HG03520 (cell line): ENCODE measurements at regions not wholly inside any gene's neighbourhood (a gene's known extent, or its start where the extent isn't known, plus 50 kb on each side); places are given as distances from the start of the nearest gene placed in this dataset.
"Not testable (repeated sequence)": the region's sequence is repeated elsewhere in the genome, so short reads cannot be mapped to it uniquely, and the experiment has no call there.

Experiments
- ATAC-seq: cut with Tn5 transposase; IDR thresholded peaks from one replicate; pipeline ENCODE4 v1.9.1; 2021; ENCODE audit warnings: mild to moderate bottlenecking, moderate library complexity; ENCODE audit not compliant: unreplicated experiment

DNA sequence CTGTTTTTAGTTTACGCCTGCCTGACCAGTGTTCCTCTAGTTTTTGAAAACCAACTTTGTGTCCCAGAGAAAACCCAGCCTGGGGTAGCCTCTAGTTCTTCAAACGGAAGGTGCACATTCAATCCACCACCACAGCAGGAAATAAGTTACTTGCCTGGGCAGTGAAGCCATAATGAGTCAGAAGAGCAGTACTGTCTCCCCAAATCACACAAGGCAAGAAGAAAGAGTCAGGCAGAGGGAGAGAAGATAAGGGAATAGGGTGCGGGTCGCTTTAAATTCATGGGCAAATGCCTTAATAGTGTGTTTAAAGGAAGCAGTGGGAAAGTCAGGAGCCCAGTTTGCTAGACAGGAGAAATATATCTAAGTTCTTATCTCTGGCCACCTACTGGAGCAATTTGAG, 333.8 kb upstream of the GRIA3 start:
- ATAC-seq = no peak

DNA sequence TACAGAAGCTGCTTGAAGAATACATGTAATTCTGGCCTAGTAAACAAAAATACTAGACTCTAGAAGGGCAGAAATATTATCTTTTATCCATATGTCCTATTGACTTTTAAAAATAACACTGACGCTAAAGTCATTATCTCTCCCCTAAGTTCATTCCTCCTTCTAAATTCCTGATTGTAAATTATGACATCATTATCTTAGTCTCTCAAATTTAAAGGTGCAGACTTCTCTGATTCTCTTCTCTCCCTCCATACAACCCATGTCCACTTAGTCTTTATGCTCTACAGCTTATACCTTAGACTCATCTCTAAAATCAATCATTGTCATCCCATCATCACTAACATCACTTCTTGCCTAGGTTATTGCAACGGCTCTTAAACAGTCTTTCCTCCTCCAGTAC, 327.9 kb upstream of the GRIA3 start:
- ATAC-seq = no peak

DNA sequence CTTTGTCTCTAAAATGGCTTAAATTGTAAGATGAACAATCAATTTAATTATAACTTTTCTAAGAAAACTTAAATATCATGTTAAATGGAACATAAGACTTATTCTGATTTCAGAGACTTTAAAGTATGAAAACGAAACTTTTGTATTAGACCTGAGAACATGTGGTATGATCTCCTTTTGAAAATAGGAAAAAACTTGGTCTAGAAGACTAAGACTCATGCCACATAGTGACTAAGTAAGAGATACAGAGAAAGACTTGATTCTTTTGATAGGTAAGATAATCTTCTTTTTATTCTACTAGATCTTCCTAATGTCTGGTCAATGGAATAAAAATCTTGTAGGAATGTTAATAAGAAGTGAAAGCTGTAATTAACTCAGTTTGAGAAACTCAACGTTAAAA, 326.3 kb upstream of the GRIA3 start:
- no peak for ATAC-seq

DNA sequence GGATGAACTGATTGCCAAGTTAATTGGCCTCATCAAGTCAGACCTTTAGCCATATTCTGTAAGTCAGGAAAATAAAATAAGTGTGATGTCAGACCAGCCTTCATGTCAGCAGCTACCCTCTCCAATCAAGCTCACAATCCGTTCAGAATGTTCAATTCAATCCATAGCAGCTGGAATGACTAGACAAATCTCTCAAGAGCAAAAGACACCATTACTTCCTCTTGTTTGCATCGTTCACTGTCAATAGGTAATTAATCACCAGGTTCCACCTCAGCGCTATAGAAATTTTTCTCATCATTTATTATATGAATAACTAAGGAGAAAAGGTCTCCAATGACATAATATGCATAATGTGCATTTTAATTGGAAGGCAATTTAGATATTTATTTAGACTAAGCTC, 321.0 kb upstream of the GRIA3 start:
- no peak for ATAC-seq

DNA sequence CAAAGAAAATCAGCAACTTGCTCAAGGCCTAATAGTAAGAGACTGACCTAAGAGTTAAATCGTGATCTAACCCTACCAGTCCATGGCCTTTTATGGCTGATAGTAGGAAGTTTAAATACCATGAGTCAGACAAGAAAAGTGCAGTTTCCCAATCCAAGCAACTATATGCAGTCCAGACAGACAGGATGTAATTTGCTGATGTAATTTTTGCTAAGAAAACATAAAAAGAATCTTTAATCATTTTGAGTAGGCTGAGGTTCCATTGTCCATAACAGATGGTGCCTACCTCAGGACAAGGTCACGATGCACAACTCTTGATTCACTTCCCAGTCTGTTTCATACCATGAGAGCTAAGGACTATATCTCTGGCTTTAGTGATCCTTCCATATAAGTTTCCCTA, 317.5 kb upstream of the GRIA3 start:
- no peak for ATAC-seq

DNA sequence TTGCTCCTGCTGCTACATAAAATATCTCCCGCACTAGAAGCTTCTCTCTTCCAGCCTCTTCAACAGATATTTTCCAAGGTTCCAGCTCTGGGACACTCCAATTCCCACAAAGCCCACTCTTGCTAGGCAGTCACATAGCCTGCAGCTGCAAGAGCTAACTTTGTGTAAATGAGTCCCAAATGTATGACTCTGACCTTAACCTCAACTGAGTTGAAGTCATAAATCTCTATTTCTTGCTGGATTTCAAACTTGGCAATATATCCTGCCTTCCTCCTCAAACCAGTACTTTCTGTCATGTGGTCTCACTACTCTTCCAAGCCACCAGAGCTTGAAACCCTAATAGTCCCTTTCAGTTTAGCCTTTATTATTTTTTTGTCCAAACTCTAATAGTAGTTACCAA, 315.4 kb upstream of the GRIA3 start:
- no peak for ATAC-seq

DNA sequence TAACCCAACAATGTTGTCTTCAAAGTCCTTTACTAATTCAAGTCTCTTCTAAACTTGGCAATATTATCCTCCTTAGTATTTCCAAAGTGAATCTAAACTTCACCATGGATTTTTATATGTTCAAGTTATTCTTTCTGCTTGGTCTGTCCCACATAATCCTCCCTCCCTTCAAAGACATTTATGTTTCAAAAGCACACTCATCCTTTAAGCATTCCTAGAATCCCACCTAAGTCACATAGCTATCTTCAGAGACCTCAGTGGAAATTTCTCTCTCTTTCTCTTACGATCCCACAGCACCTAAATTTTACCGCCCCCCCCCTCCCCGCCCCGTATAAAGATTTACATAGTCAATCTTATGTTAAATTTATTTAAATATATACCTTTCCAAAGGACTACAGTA, 314.9 kb upstream of the GRIA3 start:
- no peak for ATAC-seq

DNA sequence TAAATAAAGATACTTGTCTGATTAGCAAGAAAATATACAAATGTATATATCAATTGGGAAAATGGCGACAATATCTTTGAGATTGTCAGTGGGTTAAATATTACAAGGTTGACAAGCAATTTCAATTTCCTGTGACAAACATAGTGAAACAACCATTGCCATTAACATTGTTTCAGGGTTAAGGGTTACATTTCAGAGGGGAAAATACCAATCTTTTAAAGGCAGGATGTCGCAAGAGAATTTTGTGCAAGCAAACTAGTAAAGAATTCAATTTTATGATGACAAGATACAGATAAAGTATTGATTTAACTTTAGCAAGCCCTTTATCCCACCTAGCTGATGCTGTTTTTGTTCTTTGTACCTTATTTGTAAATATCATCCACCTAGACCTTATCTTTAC, 305.8 kb upstream of the GRIA3 start:
- no peak for ATAC-seq

DNA sequence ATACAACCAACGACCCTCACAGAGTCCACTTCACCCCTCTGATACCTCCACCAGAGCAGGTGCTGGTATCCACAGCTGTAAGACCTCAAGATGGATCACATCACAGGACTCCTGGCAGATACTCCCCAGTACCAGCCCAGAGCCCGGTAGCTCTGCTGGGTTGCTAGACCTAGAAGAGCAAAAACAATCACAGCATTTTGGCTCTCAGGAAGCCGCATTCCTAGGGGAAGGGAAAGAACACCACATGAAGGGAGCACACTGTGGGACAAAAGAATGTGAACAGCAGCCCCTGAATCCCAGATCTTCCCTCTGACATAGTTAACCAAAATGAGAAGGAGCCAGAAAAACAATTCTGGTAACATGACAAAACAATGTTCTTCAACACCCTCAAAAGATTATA, 303.1 kb upstream of the GRIA3 start:
- no peak for ATAC-seq

DNA sequence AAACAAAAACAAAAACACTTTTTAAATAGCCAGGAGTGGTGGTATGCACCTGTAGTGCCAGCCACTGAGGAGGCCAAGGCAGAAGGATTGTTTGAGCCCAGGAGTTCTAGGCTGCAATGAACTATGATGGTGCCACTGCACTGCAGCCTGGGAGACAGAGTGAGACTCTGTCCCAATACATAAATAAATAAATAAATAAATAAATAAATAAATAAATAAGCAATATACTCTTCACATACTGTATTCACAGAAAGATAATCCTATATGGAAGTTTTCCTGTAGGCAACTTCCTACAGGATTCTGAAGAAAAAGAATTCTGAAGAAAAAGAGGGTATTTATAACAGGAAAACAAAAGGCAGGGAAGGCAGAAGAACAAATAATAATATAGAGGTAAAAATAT, 293.3 kb upstream of the GRIA3 start:
- no peak for ATAC-seq

DNA sequence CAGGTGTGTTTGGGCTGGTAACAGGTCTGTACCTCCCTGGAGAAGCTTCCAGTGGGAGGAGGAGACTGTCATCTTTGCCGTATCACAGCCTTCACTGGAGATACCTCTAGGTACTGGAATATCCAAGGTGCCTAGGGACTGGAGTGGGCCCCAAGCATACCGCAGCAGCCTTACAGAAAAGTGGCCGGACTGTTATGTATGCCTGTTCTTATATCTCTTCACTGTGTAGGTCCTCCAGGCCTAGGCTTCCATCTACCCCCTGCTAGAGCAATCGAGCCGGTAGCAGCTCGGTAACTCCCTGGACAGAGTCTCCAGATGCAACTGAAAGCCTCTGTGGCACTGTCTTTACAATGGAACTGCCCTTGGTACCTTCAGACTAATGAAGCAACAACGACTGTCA, 277.4 kb upstream of the GRIA3 start:
- ATAC-seq = no peak

DNA sequence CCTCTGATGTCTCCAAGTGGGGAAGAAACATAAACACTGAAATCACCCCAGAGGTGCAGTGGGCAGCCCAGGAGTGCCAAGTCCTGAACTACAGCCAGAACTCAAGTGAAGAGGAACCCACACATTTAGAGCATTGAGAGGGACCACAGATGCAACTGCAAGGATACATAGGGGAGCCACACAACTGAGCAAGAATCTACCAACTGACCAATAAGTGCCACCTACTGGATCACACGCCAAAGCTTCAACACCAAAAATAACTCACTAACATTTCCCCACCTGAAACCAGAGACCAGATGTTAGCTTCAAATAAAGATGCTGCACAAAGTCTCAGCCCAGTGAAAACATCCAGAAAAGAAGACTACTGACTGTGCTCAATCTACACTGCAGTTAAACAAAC, 276.7 kb upstream of the GRIA3 start:
- ATAC-seq = no peak

DNA sequence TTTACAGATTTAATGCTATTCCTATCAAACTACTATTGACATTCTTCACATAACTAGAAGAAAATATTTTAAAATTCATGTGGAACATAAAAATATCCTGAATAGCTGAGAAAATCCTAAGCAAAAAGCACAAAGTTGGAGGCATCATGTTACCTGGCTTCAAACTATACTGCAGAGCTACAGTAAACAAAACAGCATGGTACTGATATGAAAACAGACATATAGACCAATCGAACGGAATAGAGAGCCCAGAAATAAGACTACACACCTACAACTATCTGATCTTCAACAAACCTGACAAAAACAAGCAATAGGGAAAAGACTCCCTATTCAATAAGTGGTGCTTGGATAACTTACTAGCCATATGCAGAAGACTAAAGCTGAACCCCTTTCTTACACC, 273.4 kb upstream of the GRIA3 start:
- ATAC-seq = no peak

DNA sequence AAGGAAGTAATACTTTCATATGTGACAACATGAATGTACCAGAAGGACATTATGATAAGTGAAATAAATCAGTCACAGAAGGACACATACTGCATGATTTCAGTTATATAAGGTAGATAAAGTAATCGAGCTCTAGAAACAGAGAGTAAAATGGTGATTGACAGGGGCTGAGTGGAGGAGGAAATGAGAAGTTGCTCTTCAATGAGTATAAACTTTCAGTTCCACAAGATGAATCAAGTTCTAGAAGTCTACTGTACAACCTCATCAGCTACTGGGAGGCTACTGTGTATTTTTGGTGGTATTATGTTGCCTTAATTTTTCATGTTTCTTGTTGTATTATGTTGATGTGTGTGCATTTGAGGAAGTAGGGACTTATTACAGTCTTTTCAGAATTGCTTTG, 270.9 kb upstream of the GRIA3 start:
- ATAC-seq = no peak

DNA sequence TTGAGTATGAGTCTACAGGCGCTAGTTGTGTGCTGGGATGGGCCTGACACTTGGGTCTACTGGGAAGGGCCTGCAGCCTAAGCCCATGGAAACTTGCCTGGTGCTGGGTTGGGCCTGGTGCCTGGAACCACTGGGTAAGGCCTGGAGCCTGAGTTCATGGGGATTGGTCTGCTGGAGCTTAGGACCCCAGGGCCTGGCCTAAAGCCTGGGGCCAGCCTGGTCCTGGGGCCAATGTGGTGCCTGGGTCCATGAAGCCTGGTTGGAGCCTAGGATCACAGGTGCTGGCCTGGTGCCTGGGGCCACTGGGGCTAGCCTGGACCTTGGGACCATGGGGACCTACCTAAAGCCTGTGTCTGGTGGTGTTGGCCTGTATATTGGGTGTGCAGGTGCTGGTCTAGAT, 270.3 kb upstream of the GRIA3 start:
- no peak for ATAC-seq

DNA sequence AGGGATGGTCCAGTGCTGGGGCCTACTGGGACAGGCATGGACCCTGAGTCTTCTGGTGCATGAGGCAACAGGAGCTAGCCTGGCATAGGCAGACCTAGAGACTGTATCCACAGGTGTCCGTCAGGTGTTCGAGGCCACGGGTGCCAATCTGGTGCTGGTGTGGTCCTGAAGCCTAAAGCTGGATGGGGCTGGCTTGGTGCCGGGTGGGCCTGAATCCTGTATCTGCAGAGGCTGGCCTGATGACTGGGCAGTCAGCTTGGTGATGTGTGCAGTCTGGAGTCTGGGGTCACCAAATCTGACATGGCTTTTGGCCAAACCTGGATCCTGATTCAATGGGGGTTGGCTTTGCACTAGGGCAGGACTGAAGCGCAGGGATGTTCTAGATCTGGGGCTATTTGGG, 269.8 kb upstream of the GRIA3 start:
- ATAC-seq = no peak

DNA sequence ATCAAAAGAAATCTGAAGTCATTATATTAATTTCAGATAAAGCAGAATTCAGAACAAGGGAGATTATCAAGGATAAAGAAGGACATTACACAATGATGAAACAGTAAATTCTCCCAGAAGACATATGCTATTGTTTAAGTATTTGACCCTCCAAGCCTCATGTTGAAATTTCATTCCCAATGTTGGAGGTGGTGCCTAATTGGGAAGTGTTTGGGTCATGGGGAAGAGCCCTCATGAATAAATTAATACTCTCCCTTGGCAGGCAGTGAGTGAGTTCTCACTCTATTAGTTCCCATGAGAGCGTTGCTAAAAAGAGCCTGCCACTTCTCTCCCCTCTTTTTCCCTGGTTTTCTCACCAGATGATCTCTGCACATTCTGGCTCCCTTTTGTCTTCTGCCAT, 249.9 kb upstream of the GRIA3 start:
- ATAC-seq = no peak

DNA sequence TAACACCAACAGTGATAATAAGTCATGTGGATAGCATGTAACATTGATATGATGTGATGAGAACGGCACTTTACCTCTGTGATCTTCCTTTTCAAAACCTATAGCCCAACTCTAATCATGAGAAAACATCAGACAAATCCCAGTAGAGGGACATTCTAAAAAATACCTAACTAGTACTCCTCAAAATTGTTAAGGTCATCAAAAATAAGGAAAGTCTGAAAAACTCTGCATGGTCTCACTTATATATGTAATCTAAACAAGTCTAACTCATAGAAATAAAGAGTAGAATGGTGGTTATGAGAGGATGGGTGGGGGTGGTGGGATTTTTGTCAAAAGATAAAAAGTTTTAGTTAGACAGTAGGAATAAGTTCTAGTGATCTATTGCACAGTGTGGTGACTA, 243.9 kb upstream of the GRIA3 start:
- ATAC-seq = no peak

DNA sequence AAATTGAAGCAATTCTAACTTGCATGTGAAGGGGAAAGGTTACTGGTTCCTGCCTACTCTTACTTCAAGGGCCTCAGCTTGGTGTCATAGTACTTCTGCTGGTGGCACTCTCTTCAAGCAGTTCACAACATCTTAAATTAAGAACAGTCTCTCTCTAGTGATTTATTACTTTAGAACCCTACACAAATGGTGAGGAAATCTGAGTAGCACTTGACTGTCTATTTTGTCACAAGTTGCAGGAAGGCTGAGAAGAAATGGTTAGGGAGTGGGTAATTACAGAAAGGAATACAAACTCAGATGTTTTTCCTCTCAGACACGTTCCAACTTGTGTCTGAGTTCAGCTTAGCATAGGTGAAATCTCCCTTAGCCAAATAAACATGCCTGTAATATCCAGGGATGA, 242.3 kb upstream of the GRIA3 start:
- ATAC-seq = no peak

DNA sequence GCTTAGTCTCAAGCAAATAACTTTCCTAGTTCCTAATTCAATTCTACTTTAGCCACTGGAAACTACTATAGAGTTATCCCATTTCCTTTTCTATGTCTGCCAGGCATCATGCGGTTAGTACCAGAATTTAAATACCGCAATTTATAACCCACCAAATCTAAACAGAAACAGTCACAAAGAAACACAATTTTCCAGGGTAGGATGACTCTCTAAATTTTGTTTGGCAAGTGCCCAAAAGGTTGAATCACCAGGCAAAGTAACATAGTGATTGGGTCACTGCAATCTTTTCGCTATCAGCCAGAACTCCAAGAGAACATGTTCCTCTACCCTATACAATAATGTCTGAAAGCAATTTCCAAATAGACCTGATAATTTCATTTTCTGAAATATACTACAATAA, 240.2 kb upstream of the GRIA3 start:
- no peak for ATAC-seq

DNA sequence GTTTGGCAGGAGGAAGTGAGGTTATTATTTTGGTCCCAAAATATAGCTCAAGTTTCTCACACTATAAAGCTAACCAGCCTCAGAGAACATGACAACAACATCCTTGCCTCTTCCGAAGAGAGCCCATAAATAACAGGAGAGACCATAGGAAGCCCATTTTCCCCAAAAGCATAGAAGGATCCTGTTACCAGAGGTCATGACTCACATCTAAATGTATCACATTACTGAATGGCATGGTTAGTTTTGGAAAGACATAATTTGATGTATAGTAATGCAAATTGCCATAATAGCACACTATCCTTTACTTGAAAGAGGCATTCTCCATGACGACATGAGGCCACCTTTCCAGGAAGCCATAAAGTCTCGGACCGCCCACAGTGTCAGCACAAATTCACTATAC, 238.8 kb upstream of the GRIA3 start:
- ATAC-seq = no peak

DNA sequence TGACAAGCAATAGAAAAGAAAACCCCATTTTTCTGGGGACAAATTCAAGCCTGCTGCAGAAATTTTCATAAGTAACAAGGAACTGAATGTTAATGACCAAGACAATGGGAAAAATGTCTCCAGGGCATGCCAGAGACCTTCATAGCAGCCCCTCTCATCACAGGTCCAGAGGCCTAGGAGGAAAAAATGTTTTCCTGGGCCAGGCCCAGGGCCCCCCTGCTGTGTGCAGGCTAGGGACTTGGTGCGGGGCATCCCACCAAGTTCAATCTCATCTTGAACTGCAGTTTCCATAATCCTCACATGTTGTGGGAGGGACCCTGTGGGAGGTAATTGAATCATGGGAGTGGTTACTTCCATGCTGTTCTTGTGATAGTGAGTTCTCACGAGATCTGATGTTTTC, 211.5 kb upstream of the GRIA3 start:
- ATAC-seq = no peak

DNA sequence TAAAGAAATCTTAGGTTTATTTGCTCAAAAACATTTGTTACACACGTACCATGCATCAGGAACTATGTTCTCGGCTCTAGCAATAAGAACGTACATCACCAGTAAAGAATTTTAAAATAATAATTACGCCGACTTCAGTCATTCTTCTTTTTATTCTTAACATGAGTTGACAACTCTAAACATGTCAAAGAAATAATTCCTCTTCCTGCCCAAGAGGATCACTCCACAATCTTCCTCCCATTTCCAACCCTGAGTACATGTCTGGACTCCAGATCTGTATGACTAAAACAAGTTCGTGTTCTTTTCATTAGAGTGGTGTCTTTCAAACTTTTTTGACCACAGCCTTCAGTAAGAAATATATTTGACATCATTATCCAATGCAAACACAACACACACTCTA, 201.6 kb upstream of the GRIA3 start:
- no peak for ATAC-seq

DNA sequence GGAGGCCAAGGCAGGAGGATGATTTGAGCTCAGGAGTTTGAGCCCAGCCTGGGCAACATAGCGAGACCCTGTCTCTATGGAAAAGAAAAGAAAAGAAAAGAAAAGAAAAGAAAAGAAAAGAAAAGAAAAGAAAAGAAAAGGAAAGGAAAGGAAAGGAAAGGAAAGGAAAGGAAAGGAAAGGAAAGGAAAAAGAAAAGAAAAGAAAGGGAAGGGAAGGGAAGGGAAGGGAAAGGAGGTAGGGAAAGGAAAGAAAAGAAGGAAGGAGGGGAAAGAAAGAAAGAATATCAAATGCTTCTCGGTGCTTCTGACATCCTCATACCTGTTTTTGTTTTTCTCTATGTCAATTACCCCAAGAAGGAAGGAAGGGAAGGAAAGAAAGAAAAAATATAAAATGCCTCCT, 181.2 kb upstream of the GRIA3 start:
- ATAC-seq = not testable (repeated sequence)
